ENCODE measurements at regions not wholly inside any gene's neighbourhood (a gene's known extent, or its start where the extent isn't known, plus 50 kb on each side); places are given as distances from the start of the nearest gene placed in this dataset.

GRCh38 chr12:58359084-58359483 lies 417.7 kb downstream of the ATP23 start:
- TF ChIP-seq EZH2 (IDR thresholded peaks at IDR 0.05; ENCODE audit: borderline replicate concordance, low read length) = no peak
- no peak for TF ChIP-seq CTCF (conservative IDR thresholded peaks at IDR 0.05 in 1 of 2, IDR thresholded peaks at IDR 0.05 in 1 of 2; ENCODE audit: extremely low read depth in 1 of 2, insufficient read depth in 1 of 2, low read depth in 1 of 2, low read length in 2 of 2)

Measured in mammary epithelial cell (primary cell).